Astrocyte of the cerebellum (primary cell): ENCODE measurements at regions not wholly inside any gene's neighbourhood (a gene's known extent, or its start where the extent isn't known, plus 50 kb on each side); places are given as distances from the start of the nearest gene placed in this dataset.

Experiments
- DNase-seq: peaks from one replicate; pipeline ENCODE4 v3.0.0-alpha.2; 2011; ENCODE audit warnings: low read depth
- H3K4me3 ChIP-seq: 2 replicates; pipeline ENCODE4 v1.5.1; 2011; ENCODE audit warnings: mild to moderate bottlenecking, low read depth, low read length, moderate library complexity
- CTCF ChIP-seq: IDR thresholded peaks from 2 replicates; pipeline ENCODE4 v1.5.1; 2012; ENCODE audit warnings: low read length, low read depth, moderate library complexity, mild to moderate bottlenecking; ENCODE audit errors: missing control alignments
- in situ Hi-C: cut with HindIII; loops from 2 replicates; pipeline ENCODE4 v1.10.0; 2017; ENCODE audit warnings: low sequenced_read_pairs

DNA sequence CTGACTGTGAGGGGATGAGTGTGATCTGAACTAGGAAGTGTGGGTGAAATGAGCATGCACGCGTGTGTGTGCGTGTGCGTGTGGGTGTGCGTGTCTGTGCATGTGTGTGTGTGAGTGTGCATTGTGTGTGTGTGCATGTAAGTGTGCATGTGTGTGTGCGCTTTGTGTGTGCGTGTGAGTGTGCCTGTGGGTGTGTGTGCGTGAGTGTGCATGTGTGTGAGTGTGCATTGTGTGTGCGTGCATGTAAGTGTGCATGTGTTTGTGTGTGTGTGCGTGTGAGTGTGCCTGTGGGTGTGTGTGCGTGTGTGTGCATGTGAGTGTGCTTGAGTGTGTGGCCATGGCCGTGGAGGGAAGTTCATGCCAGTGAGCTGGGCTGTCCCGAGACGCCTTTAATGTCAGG, 76.3 kb downstream of the RTP5 start:
- TF ChIP-seq CTCF, result no peak
- no peak for DNase-seq
- in situ Hi-C loops, result no loop called here

DNA sequence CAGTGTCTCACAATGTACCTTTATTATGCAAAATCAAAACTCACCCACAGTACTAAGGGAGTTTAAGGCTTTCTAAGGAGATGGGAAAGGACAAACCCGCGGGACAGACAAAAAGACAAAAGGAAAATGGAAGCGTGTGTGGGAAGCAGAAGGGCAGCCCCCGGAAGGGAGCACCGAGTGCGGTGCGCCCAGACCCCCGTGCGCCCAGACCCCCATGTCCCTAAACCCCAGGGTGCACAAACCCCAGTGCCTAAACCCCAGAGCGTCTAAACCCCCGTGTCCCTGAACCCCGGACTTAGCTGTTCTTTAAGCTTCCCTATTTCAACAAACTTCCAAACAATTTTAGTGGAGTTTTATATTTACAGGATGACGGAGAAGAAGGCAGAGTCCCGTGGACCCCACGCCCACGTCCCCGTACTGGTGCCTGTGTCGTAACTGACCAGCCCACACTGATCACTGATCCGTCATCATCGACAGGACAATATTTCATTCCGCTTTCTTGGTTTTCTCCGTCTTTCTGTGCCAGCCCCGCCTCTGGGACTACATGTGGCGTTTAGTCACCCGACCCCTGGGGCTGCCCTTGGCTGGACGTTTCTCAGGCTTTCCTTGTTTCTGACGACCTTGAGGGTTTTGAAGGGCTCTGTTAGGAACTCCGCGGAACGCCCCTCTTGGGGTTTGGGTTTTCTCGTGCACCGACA, 76.9 kb downstream of the RTP5 start:
- no peak for DNase-seq
- TF ChIP-seq CTCF, result no peak
- in situ Hi-C loops, result no loop called here
- no peak overlapping the region for H3K4me3 ChIP-seq

More for the DNA sequence above, 76.3 kb downstream of the RTP5 start:
- H3K4me3 ChIP-seq, result no peak overlapping the region

GRCh38 chr2:241947004-241947350, 77.4 kb downstream of the RTP5 start:
- DNase-seq, result no peak
- TF ChIP-seq CTCF, result no peak
- no peak overlapping the region for H3K4me3 ChIP-seq
- in situ Hi-C loops, result no loop called here

GRCh38 chr2:241947401-241947800, 77.9 kb downstream of the RTP5 start:
- no peak for DNase-seq
- no peak overlapping the region for H3K4me3 ChIP-seq
- no peak for TF ChIP-seq CTCF
- in situ Hi-C loops, result no loop called here

GRCh38 chr2:241947876-241948275, 78.3 kb downstream of the RTP5 start:
- in situ Hi-C loops, result no loop called here
- no peak overlapping the region for H3K4me3 ChIP-seq
- no peak for TF ChIP-seq CTCF
- no peak for DNase-seq

DNA sequence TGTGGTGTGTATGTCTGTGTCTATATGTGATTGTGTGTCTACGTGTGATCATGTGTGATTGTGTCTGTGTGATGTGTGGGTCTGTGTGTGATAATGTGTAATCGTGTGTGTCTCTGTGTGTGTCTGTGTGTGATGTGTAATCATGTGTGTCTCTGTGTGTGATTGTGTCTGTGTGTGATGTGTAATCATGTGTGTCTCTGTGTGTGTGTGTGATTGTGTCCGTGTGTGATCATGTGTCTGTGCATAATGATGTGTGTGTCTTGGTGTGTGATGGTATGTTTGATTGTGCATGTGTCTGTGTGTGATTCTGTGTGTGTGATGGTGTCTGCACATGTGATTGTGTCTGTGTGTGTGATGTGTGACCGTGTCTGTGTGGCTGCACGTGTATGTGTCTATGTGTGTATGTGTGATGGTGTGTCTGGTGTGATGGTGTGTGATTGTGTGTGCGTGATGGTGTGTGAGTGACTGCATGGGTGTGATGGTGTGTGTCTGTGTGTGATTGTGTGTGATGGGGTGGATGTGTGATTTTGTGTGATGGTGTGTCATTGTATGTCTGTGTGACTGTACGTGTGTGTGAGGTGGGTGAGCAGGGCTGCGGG, 78.9 kb downstream of the RTP5 start:
- DNase-seq, result no peak
- no peak for TF ChIP-seq CTCF
- in situ Hi-C loops, result no loop called here

More for the DNA sequence above, 78.9 kb downstream of the RTP5 start:
- H3K4me3 ChIP-seq, result no peak overlapping the region
